Activated T-helper 1 cell treated with anti-CD3 and anti-CD28 coated beads, Interleukin-2, amount 50 U/mL, for 16 hours (primary cell): ENCODE measurements at regions not wholly inside any gene's neighbourhood (a gene's known extent, or its start where the extent isn't known, plus 50 kb on each side); places are given as distances from the start of the nearest gene placed in this dataset.

Source experiments
- DNase-seq, 2 donors: peaks; one replicate each; pipeline ENCODE4 v3.0.0-alpha.2; 2020; ENCODE audit warnings: low read depth in 1 of 2, low spot score in 1 of 2

GRCh38 chr14:98237939-98238338, 1034.1 kb downstream of the BCL11B start:
- no peak for DNase-seq

- DNase-seq, result no peak
These were observed 1031.6 kb downstream of the BCL11B start for GRCh38 chr14:98240376-98240775.

GRCh38 chr14:98242903-98243302, 1029.1 kb downstream of the BCL11B start:
- DNase-seq, result no peak

GRCh38 chr14:98243332-98243731, 1028.7 kb downstream of the BCL11B start:
- no peak for DNase-seq

- no peak for DNase-seq
These were observed 1027.6 kb downstream of the BCL11B start for GRCh38 chr14:98244162-98244948.

GRCh38 chr14:98244966-98245569, 1026.9 kb downstream of the BCL11B start:
- DNase-seq, result no peak

- DNase-seq, result no peak
These were observed 1022.9 kb downstream of the BCL11B start for GRCh38 chr14:98249057-98249456.

GRCh38 chr14:98249476-98249875, 1022.5 kb downstream of the BCL11B start:
- DNase-seq, result no peak

GRCh38 chr14:98252820-98253219, 1019.2 kb downstream of the BCL11B start:
- DNase-seq, result no peak

GRCh38 chr14:98259881-98260280, 1012.1 kb downstream of the BCL11B start:
- DNase-seq, result no peak

- no peak for DNase-seq
These were observed 1009.4 kb downstream of the BCL11B start for GRCh38 chr14:98262566-98262965.

- DNase-seq, result no peak
These were observed 1002.5 kb downstream of the BCL11B start for GRCh38 chr14:98269533-98269932.

- no peak for DNase-seq
These were observed 1001.8 kb downstream of the BCL11B start for GRCh38 chr14:98270201-98270600.

GRCh38 chr14:98274596-98274995, 997.4 kb downstream of the BCL11B start:
- no peak for DNase-seq

- no peak for DNase-seq
These were observed 993.2 kb downstream of the BCL11B start for GRCh38 chr14:98278800-98279199.

- no peak for DNase-seq
These were observed 991.6 kb downstream of the BCL11B start for GRCh38 chr14:98280436-98280835.

GRCh38 chr14:98288825-98289224, 983.2 kb downstream of the BCL11B start:
- no peak for DNase-seq

- no peak for DNase-seq
These were observed 981.4 kb downstream of the BCL11B start for GRCh38 chr14:98290596-98290995.

GRCh38 chr14:98292191-98292590, 979.8 kb downstream of the BCL11B start:
- no peak for DNase-seq

- DNase-seq, result no peak
These were observed 978.4 kb downstream of the BCL11B start for GRCh38 chr14:98293576-98293975.

GRCh38 chr14:98296895-98297294, 975.1 kb downstream of the BCL11B start:
- no peak for DNase-seq

- DNase-seq, result no peak
These were observed 974.4 kb downstream of the BCL11B start for GRCh38 chr14:98297567-98297966.
